Esophagus squamous epithelium (tissue), 5 donors: ENCODE measurements at regions not wholly inside any gene's neighbourhood (a gene's known extent, or its start where the extent isn't known, plus 50 kb on each side); places are given as distances from the start of the nearest gene placed in this dataset.
A peak's percentile ranks its signal among the peaks of the same experiment; 100 is the strongest.

Source experiments
- DNase-seq: peaks from one replicate; lab custom pipeline; 2025; lab: John Stamatoyannopoulos, UW
- H3K27ac ChIP-seq, 4 donors: fragments of 200-600 bp; sonication (generic); one replicate each; pipeline ENCODE4 v1.5.1; 2016 to 2019; ENCODE audit warnings: mild to moderate bottlenecking in 1 of 4
- H3K27me3 ChIP-seq, 4 donors: fragments of 200-600 bp; sonication (generic); 1 replicate in 3 of 4; 2 replicates in 1 of 4; pipeline versions ENCODE4 v1.5.1 to v1.6.0; 2017 to 2021; ENCODE audit warnings: antibody characterized with exemption in 1 of 4
- H3K36me3 ChIP-seq, 3 donors: fragments of 200-600 bp; sonication (generic); one replicate each; pipeline ENCODE4 v1.5.1; 2016 to 2019
- H3K4me1 ChIP-seq, 3 donors: fragments of 200-600 bp; sonication (generic); one replicate each; pipeline ENCODE4 v1.5.1; 2017 to 2019
- H3K4me3 ChIP-seq, 4 donors: fragments of 200-600 bp; sonication (generic); 1 replicate in 3 of 4; 2 replicates in 1 of 4; pipeline ENCODE4 v1.5.1; 2016 to 2019; ENCODE audit warnings: mild to moderate bottlenecking in 2 of 4, moderate library complexity in 1 of 4
- H3K9me3 ChIP-seq, 3 donors: fragments of 200-600 bp; sonication (generic); one replicate each; pipeline ENCODE4 v1.5.1; 2016 to 2019
- CTCF ChIP-seq, 6 experiments: fragments of 450-650 bp in 4 of 6; fragments of 200-600 bp in 2 of 6; sonication (generic) in 2 of 6; IDR thresholded peaks; one replicate each; pipeline ENCODE4 v1.5.1; 2016 to 2019; ENCODE audit warnings: antibody characterized with exemption in 6 of 6, mild to moderate bottlenecking in 4 of 6, moderate library complexity in 4 of 6
- POLR2A ChIP-seq, 4 donors: fragments of 450-650 bp; IDR thresholded peaks; one replicate each; pipeline ENCODE4 v1.6.1; 2017; ENCODE audit warnings: antibody characterized with exemption in 4 of 4, mild to moderate bottlenecking in 4 of 4, moderate library complexity in 3 of 4
- WGBS, 2 donors: methylation state at CpG; one replicate each; pipeline ENCODE4 v1.1.5; 2018; 5-methylcytosine and 5-hydroxymethylcytosine counted together
- intact Hi-C: fragments of 100-400 bp; cut with DNase I; formaldehyde crosslinking; loops from one replicate; pipeline ENCODE4 v1.15.0; 2022
- donor health status: DM: yes; HTN: yes; CAD: no.

DNA sequence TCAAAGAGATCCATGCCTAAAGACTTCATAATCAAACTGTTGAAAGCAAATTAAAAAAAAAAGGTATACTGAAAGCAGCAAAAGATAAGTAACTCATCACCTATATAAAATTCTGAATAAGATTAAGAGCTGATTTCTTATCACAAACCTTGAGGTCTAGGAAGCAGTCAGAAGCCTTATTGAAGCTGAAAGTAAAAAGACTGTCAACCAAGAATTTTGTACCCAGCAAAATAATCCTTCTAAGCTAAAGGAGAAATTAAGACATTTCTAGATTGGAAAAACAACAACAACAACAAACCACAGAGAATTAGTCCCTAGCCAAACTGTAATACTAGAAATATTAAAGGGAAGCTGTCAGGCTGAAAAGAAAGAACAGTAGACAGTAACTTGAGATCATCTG is 622.9 kb downstream of the PCDH7 start:
- intact Hi-C loops = no loop called here
- H3K36me3 ChIP-seq = no peaks in the 10 kb centered on the region
- no peaks in the 10 kb centered on the region for H3K27me3 ChIP-seq
- no peak overlapping the region for H3K27ac ChIP-seq
- no peaks in the 10 kb centered on the region for H3K9me3 ChIP-seq
- DNase-seq = no peak
- no peak for TF ChIP-seq POLR2A (IDR thresholded peaks at IDR 0.05)
- TF ChIP-seq CTCF (IDR thresholded peaks at IDR 0.05) = no peak
- peaks cover 0 to 28% (median 0%) of the 10 kb centered on the region in 3 donors for H3K4me1 ChIP-seq
- H3K4me3 ChIP-seq = no peak overlapping the region

DNA sequence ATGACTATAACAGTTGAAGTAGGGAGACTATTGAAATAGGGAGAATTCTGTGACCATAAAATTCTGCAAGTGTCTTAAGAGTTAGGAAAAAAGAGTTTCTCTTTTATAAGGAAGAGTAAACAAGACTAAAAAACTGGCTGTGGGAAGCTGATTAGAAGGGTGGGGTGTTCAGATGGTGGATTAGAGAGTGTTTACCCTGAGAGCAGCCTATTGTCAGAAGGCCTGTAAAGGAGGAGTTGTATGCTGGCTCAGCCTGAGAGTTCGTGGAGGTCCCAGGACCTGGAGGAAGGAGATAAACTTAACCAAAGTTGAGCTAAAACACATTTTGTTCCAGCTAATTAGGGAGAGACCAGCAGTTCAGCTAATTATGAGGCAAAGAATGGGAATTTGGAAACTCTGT is 629.7 kb downstream of the PCDH7 start:
- TF ChIP-seq CTCF (IDR thresholded peaks at IDR 0.05) (no peak), POLR2A (IDR thresholded peaks at IDR 0.05) (no peak)
- DNase-seq = no peak
- Histone ChIP-seq H3K36me3 (no peaks in the 10 kb centered on the region), H3K27ac (peak overlapping the region in 1 of 4 donors; percentile 15), H3K4me3 (no peak overlapping the region), H3K4me1 (peaks cover 0 to 13% (median 4%) of the 10 kb centered on the region in 3 donors), H3K27me3 (no peaks in the 10 kb centered on the region), H3K9me3 (no peaks in the 10 kb centered on the region)
- intact Hi-C loops = no loop called here
- 8 to 17% methylated on average over 1 of the region's 1 CpG for WGBS, 2 donors

- 44 to 59% methylated on average over 3 of the region's 3 CpGs for WGBS, 2 donors
- no peak for DNase-seq
- intact Hi-C loops = no loop called here
- no peaks in the 10 kb centered on the region for H3K9me3 ChIP-seq
- no peaks in the 10 kb centered on the region for H3K36me3 ChIP-seq
- peaks cover 0 to 13% (median 4%) of the 10 kb centered on the region in 3 donors for H3K4me1 ChIP-seq
- no peak overlapping the region for H3K4me3 ChIP-seq
- no peak for TF ChIP-seq POLR2A (IDR thresholded peaks at IDR 0.05)
- TF ChIP-seq CTCF (IDR thresholded peaks at IDR 0.05) = no peak
- H3K27me3 ChIP-seq = no peaks in the 10 kb centered on the region
- H3K27ac ChIP-seq = no peak overlapping the region
Observed at GRCh38 chr4:31351695-31352094, 631.5 kb downstream of the PCDH7 start.

GRCh38 chr4:31356839-31357238 is 636.7 kb downstream of the PCDH7 start:
- Histone ChIP-seq H3K4me1 (no peaks in the 10 kb centered on the region), H3K9me3 (no peaks in the 10 kb centered on the region), H3K36me3 (no peaks in the 10 kb centered on the region), H3K27me3 (no peaks in the 10 kb centered on the region), H3K27ac (no peak overlapping the region), H3K4me3 (no peak overlapping the region)
- intact Hi-C loops = no loop called here
- no peak for TF ChIP-seq CTCF (IDR thresholded peaks at IDR 0.05)
- TF ChIP-seq POLR2A (IDR thresholded peaks at IDR 0.05) = no peak
- WGBS, 2 donors = 82 to 94% methylated on average over 1 of the region's 1 CpG
- DNase-seq = no peak

GRCh38 chr4:31360786-31361185 is 640.6 kb downstream of the PCDH7 start:
- WGBS, 2 donors = 6 to 8% methylated on average over 1 of the region's 1 CpG
- intact Hi-C loops = no loop called here
- DNase-seq = no peak

More at GRCh38 chr4:31360786-31361185, 640.6 kb downstream of the PCDH7 start:
- Histone ChIP-seq H3K4me1 (no peaks in the 10 kb centered on the region), H3K27me3 (no peaks in the 10 kb centered on the region), H3K4me3 (no peak overlapping the region), H3K9me3 (no peaks in the 10 kb centered on the region), H3K36me3 (no peaks in the 10 kb centered on the region), H3K27ac (no peak overlapping the region)
- TF ChIP-seq POLR2A (IDR thresholded peaks at IDR 0.05) (no peak), CTCF (IDR thresholded peaks at IDR 0.05) (no peak)
